Heart left ventricle (tissue), 13 donors: ENCODE measurements at regions not wholly inside any gene's neighbourhood (a gene's known extent, or its start where the extent isn't known, plus 50 kb on each side); places are given as distances from the start of the nearest gene placed in this dataset.

Source experiments
- CTCF ChIP-seq, 12 donors: fragments of 200-600 bp; sonication (generic) in 4 of 12; IDR thresholded peaks; one replicate each; pipeline versions ENCODE4 v1.5.0 to v1.8.0; 2018 to 2022; ENCODE audit warnings: antibody characterized with exemption in 12 of 12, mild to moderate bottlenecking in 5 of 12
- POLR2A ChIP-seq, 2 donors: fragments of 450-650 bp; IDR thresholded peaks; one replicate each; pipeline ENCODE4 v1.6.1; 2017; ENCODE audit warnings: antibody characterized with exemption in 2 of 2, mild to moderate bottlenecking in 2 of 2, moderate library complexity in 2 of 2
- donor health status: ischemic (EF 13 %, LVEDD 7.1; RV severe dilation, severe dysfunction).
- donor health status: DM: no; HTN: yes; CAD: no.
- donor health status: DM: no; HTN: no; CAD: no.
- donor health status: ischemic (EF 25% LVEDD 6.9; RV normal size, moderate dysfunction).
- donor health status: ischemic (EF 25% LVEDD 5.7; RV mildly dilated, moderate dysfunction).
- donor health status: ischemic (EF 35%, LVEDD 5.7; RV mildly dilated, moderate dysfunction).
- donor health status: nonischemic (EF 11% LVEDD 7.7; RV severe dilation, severe dysfunction).
- donor health status: DM: yes; HTN: yes; CAD: no.
- donor health status: PGD.
- donor health status: ischemic (EF 29% LVEDD 5.4; RV normal size, mild dysfunction).
- donor health status: nonischemic (EF 23%, LVEDD 6.1; RV moderate dilation, normal function).

GRCh38 chr14:104358528-104359300 lies 220.3 kb downstream of the KIF26A start:
- TF ChIP-seq CTCF (IDR thresholded peaks at IDR 0.05) (no peak), POLR2A (IDR thresholded peaks at IDR 0.05) (no peak)
